ENCODE measurements at regions not wholly inside any gene's neighbourhood (a gene's known extent, or its start where the extent isn't known, plus 50 kb on each side); places are given as distances from the start of the nearest gene placed in this dataset.

DNA sequence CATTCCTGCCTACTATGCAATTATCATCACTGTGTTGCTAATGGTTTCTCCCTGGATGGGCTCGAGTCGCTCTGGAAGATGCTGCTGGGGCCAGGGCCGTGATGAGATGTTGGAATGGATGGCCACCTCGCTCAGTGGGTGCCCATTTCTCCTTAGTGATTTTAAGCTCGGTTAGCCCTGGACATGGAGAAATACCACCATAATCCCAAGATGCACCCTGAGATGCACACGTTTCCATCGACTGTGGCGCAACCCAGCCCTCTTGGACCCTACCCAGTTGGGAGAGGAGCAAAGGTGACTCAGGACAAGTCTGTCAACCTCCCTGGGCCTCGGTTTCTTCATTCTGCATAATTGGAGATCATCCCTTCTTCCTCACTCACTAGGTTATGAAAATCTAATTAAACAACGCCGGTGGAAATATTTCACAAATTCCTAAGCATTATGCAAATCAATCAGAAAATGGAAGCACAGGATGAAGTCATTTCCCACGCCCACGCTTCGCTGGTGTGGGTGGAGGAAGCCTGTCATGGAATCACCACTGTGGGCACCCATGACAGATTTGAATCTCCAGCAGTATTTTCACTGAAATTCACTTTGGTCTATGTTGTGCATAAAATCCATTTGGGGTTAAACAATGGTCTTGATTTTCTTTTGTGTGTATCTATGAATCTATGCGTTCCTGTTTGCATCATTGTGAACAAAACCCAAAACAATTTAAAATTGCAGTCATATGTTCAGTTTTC, 195.2 kb downstream of the AXIN2 start:
- DNase-seq (ENCODE audit: low spot score): no peak

DNA sequence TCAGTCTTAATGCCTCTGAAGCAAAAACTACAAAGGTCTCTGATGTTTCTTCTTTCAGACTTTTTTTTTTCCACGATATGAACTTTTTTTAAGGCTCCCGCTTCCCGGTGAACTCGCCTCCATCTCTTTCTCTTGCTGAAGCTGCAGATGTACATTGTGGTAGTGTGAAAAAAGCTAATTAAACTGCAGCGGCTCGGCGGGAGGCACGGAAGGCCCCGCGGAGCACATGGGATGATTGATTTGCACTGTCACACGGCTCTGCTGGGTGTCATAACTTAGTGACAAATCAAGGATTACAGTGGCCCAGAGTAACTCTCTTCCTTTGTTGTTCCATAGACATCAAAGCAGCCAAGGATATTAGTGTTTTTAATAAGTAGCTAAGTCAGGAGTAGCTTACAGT, 196.3 kb downstream of the AXIN2 start:
- no peak for DNase-seq (ENCODE audit: low spot score)

DNA sequence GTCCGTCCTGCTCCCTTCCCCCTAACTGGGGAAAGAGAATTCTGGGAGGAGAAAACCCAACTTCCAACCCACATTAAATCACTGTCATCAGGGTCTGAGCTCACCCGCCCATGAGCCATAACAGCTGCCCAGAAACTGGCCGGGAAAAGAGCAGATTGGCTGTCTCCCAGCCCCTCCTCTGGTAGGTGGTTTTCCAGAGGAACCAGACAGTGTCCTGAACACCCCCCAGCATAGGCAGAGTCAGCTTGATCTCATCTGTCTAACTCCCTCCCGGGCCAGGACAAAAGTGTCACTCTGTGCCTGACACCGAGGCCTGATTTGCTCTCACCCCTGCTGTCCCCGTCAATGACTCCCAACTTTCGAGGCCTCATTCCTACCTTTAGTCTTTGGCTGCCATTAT, 197.0 kb downstream of the AXIN2 start:
- DNase-seq (ENCODE audit: low spot score): no peak

DNA sequence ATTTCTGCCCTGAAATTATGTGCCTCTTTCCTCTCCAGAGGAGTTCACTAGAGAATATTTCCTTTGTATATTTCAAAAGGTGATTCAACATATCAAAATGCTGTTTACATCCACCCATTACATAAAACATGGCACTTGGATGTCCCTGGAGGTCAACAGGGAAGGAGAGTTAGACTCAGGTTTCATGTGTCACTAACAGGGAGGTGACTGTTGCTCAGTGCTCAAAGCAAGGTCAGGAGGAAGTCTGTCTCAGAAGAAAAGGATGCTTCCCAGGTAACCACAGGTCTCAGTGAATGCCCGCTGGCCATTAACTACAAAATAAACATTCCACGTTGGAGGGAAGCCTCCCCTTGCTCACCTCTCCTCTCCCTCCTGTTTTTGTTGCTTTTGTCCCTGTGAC, 198.6 kb downstream of the AXIN2 start:
- DNase-seq (ENCODE audit: low spot score): no peak

DNA sequence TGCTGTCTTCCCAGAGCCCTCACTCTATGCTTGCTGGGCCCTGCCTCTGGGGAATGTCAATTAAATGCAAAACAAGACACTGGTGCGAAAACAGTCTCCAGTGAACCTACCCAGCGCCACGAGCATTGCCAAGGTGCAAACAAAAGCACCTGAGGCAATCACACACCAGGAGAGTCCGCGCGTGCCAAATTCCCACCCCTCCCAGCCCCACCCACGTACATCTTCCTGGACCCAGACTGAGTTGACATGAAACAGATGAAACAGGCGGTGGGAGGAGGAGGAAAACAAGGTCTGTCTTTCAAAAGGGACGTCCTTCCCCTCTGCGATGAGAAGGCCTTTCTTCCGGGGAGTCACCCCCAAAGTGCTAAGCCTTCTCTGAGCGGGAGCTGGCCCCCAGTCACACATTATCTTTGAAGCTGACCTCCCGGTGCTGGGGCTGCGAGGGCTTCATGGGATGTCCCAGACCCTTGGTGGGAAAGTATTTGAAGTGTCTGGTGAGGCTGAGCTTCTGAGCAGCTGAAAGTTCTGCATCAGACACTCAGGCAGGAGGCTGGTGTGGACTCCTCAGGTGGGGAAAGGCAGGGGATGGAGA, 200.4 kb downstream of the AXIN2 start:
- DNase-seq (ENCODE audit: low spot score): no peak

DNA sequence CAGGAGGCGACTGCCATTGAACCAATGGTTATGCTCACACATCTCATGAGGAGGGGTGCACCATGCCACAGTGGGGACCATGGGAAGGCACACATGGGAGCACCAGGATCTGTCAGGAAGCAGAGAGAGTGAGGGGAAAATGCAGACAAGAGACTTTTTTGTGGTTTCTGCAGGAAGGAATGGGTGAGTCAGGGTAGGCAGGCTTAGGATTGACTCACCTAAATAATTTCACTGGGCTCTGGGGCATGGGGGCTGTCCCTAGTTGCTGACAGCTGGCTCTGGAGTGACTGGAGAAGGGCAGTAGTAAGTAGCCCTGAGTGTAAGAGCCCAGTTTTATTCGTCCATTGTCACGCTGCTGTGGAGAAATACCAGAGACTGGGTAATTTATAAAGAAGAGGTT, 202.4 kb downstream of the AXIN2 start:
- no peak for DNase-seq (ENCODE audit: low spot score)

DNA sequence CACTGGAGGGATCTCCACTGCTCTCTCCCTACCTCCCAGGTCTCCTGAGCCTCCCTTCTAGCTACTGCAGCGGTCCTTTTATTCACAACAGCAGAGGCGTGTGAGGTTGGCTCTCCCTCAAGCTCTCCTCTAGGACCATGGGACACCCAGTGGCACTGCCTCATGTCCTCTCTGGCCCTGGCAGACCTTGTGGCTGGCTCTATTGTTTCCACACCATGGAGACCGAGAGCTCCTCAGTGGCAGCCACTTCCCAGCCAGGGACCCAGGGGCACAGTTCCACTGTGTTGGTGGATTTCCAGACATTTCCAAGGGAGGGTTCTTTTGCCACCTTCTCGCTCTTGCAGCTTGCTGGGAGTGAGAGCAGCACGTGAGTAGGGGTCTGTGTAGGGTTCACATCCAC, 204.9 kb downstream of the AXIN2 start:
- no peak for DNase-seq (ENCODE audit: low spot score)

DNA sequence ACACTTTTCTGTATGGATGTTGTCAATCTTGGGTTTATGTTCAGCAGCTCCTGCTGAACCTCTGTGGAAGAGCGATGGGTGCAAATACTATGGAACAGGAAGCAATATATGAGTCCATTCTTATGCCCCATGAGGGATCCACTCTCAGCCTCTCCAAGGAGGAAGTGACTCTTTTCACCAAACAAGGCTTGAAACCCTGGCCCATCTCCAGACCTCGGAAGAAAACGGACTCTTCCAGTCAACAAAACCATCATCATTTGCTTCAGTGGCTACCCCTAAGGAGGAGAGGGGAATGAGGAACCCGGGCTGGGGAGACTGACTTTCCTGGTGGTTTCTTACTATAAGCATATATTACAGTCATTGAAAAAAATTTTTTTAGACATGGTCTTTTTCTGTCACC, 206.2 kb downstream of the AXIN2 start:
- no peak for DNase-seq (ENCODE audit: low spot score)

DNA sequence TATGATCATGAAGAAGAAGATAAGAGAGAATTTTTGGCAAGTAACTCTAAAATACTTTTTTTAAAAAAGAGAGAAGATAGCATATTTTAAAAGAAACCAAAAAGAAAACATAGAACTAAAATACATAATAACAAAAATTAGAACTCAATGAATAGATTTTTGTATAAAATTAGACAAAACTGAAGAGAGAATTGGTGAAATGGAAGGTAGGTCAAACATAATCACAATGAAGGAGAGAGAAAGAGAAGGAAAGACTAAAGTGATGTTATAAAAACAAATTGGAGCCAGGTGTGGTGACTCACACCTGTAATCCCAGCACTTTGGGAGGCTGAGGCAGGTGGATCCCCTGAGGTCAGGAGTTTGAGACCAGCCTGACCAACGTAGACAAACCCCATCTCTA, 211.5 kb downstream of the AXIN2 start:
- no peak for DNase-seq (ENCODE audit: low spot score)

DNA sequence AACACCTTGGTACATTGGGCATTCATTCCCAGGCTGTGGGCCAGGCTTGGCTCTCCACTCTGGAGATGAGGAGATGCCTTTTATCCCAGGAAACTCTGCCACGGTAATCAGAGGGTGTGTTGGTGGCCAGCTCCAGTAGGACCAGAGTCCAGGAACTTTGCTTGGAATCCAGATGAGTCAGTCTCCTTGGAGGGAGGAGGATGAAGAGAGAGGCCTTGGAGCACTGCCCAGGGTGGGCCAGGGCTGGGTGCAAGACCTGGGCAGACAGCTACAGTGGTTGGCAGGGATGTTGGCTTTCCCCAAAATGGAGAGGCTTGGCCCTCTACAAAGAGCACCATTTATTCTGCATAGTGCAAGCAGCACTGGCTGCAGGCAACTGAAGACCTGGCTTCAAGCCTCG, 209.0 kb downstream of the RGS9 start:
- DNase-seq (ENCODE audit: low spot score): no peak

DNA sequence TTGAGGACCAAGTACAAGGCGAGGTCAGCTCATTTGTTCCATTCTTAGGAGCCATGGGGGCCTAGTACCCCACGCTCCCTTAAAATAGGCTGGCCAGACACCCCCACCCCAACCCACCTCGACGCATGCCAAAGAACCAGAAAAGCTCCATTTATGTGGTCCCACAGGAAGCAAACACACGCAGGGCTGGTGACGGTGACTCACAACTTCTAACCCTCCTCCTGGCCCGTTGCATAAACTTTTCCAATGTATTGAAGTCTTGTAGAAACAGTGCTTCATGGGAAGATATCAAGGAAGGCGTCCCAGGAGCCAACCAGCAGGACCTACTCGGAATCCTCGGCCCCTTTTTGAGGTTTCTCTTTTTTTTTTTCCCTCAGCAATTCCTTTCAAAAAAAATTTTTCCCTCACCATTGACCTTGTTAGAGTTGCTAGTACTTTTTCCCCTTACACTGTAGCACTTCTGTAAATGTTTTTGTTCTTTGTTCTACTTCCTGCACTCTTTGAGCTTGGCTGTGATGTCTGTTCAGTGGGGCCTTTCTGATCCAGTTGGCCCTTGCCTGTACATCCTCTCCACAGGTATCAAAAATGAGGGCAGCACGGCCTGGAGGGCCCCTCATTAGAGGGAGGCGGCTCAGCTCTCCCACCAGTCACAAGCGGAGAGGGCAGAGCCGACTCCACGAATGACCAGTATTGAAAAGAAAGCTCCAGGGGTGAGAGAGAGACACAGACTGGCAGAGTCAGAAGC, 208.3 kb downstream of the RGS9 start:
- no peak for DNase-seq (ENCODE audit: low spot score)

DNA sequence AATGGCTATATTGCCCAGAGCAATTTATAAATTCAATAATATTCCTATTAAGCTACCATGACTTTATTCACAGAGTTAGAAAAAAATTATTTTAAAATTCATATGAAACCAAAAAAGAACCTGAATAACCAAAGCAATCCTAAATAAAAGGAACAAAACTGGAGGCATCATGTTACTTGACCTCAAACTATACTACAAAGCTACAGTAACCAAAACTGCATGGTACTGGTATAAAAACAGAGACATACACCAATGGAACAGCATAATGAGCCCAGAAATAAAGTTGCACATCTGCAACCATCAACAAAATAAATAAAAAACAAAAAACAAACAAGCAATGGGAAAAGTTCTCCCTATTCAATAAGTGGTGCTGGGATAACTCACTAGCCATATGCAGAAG, 203.2 kb downstream of the RGS9 start:
- DNase-seq (ENCODE audit: low spot score): no peak

DNA sequence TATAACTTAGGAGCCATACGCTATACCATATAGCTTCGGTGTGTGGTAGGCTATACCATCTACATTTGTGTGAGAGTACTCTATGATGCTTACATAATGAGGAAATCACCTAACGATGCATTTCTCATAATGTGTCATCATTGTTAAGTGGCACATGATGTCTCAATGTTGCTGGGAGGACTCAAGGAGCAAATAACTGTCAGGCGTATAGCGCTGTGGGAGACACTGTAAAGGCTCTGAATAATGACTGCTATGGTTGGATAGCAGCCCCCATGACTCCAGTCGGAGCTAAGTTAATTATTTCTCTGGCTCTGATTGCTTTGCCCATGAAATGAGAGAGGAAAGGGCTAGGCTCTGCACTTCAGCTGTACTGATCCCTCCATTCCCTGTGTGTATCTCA, 197.2 kb downstream of the RGS9 start:
- DNase-seq (ENCODE audit: low spot score): no peak

DNA sequence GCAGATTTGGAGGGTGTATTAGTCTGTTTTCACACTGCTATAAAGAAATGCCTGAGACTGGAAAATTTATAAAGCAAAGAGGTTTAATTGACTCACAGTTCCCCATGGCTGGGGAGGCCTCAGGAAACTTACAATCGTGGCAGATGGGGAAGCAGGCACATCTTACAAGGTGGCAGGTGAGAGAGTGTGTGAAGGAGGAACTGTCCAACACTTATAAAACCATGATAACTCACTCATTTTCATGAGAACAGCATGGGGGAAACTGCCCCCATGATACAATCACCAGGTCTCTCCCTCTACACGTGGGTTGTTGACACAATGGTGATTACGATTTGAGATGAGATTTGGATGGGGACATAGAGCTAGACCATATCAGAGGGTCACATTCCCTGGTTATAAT, 195.6 kb downstream of the RGS9 start:
- DNase-seq (ENCODE audit: low spot score): no peak

DNA sequence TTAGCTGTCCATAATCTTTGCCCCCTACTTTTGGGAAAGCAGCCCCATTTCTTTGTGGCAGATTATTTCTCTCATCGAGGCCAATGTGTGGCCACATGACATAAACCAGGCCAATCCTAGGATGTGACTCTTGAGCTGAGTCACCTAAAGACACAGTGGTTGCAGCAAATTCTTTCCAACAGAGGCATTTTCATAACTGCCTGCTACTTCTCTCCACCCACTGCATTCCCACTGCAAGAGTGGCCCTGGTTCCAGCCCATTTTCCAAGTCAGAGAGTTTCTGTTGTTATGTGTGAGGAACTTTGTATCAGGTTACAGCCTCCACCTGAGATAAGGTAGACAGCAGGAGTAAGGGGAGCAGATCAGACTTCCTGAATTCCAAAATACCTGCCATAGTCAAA, 195.2 kb downstream of the RGS9 start:
- no peak for DNase-seq (ENCODE audit: low spot score)

DNA sequence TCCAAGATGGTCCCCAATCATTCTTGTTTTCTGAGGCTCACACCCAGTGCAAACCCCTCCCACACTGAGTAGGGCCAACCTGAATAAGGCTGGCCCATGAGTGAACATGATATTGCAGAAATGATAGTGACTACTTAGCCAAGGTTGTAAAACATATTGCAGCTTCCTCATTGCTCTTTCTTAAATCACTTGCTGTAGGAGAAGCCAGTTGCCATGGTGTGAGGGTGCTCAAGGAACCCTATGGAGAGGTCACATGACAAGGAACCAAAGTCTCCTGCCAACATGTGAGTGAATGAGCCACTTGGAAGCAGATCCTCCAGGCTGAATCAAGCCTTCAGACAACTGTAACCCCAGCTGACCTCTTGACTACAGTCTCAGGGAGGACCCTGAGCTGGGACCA, 191.4 kb downstream of the RGS9 start:
- no peak for DNase-seq (ENCODE audit: low spot score)

DNA sequence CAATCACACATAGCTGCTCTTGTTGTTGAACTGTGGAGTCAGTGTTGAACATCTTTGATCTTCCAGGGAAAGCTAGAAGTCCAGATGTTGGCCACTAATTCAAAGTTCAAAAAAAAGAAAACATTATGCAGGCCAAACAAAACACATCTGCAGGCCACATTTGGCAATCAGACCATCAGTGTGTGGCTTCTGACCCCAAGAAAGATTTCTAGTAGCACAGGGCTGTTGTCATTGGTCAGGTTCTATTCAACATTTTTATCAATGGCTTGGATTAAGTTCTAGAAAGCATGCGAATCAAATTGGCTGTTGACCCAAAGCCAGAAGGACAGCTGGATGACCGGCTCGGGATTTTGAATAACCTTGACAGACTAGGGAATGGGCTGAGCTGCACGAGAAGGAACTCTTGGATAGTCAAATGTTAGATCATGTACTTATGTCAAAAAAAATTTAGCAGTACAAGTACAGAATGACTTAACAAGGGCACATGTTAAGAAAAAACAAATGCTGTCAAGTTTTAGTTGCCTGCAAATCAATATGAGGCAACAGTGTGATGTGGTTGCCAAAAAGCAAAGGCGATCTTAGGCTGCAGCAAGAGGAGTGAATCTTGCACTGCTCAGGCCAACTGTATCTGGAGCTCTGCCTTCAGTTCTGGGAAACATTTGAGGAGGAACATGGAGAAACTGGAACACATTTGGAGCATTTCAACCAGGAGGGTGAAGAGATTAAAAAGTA, 187.6 kb downstream of the RGS9 start:
- DNase-seq (ENCODE audit: low spot score): no peak

DNA sequence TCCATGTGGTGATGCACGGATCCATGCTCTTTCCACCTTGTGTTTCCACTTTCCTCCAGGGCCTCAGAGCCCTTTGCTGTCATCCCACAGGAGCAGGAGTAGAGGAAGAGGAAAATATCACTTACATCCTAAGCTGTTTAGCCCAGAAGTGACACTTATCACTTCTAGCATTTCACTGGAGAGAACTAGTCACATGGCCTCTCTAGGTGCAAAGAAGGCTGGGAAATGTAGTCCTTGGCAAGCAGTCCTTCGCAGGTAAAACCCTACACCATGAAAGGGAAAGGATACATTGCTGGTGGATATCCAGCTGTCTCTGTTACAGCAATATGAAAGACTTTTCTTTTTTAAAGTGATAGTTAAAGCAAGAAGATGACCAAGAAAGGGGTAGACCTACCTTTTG, 185.9 kb downstream of the RGS9 start:
- DNase-seq (ENCODE audit: low spot score): no peak

DNA sequence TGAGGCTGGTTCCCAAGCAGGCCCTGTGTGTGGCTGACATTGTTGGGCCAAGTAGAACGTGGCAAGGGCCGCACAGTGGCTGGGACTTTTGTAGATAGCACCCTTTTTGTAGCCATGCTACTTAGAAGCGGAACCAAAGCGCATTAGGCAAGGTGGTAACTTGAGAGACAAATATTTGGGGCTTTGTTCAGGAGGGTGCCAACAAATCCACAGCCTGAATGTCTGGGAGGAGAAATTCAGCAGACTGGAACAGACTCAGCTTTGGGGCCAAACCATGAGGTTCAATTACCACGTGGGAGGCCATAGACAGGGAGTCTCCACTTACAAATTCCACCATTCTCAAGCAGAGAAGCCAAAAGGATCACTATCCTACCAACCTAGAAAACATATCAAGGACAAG, 183.7 kb downstream of the RGS9 start:
- no peak for DNase-seq (ENCODE audit: low spot score)

DNA sequence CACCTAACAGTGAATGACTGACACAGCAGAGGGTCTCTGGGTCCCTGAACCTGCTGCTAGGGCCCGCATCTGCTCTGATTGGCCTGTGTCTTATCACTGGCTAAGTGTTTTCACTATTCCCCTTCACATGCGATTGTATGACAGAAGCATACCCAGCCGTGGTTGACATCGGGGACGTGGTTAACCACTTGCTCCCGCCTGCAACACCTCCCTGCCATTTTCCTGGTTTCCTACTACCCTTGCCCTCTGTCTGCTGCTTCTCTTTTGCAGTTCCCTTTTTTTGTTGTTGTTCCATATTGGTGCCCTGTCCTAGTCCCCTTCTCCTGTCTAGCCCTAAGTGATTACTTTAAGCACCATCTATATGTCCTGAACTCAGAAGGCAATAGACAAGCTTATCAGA, 177.0 kb downstream of the RGS9 start:
- DNase-seq (ENCODE audit: low spot score): no peak

DNA sequence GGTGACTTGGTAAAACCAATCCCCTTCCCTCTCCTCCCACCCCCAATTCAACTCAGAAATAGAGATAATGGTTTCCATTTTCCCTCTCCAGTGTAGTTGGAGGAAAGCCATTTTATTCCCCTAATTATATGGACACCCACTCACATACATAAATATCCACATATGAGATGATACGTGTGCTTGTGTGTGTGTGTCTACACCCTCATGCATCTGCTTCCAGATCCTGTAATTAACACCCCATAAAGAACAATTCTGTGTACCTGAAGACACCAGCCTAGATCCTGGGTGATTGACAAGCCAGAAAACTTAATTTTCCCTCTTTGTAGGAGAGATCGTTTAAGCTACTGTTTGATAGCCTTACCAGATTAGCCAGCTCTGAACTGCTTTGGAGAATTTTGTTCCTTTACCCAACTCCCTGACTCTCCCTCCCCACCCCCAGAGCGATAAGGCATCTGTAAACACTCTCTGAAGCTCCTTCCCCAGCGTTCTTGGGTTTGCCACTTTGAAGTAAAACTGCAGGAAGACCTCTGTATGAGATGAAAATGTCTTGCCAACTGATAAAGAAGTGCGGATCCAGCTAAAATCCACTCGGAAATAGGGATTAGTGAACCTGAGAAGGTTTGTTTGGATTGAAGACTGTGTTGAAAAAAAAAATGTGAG, 175.7 kb downstream of the RGS9 start:
- DNase-seq (ENCODE audit: low spot score): no peak

DNA sequence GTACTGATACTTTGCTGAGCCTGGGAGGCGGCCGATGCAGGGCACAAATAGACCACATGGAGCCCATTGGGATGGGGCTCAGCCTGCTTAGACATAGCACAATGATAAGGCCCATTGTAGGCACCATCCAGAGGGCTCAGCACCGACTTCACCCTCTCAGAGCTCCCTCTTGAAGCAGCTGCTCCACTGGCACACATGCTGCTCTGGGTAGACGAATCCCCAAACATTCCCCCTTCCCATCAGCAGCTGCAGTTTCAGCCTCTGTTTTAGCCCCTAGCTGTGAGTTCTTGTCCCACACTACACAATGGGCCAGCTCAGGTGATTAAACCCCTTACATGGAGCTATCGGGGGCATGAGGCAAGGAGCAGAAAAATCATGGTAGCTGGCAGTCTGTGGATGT, 174.1 kb downstream of the RGS9 start:
- DNase-seq (ENCODE audit: low spot score): no peak

All from mesenteric fat pad (tissue), 1 donor.